ENCODE measurements at regions not wholly inside any gene's neighbourhood (a gene's known extent, or its start where the extent isn't known, plus 50 kb on each side); places are given as distances from the start of the nearest gene placed in this dataset.
"Not testable (repeated sequence)": the region's sequence is repeated elsewhere in the genome, so short reads cannot be mapped to it uniquely, and the experiment has no call there.

GRCh38 chr6:26795474-26796307 lies 136.1 kb upstream of the ZNF322 start:
- in situ Hi-C loops (cut with MboI; ENCODE audit: low sequenced_read_pairs) = not testable (repeated sequence)

DNA sequence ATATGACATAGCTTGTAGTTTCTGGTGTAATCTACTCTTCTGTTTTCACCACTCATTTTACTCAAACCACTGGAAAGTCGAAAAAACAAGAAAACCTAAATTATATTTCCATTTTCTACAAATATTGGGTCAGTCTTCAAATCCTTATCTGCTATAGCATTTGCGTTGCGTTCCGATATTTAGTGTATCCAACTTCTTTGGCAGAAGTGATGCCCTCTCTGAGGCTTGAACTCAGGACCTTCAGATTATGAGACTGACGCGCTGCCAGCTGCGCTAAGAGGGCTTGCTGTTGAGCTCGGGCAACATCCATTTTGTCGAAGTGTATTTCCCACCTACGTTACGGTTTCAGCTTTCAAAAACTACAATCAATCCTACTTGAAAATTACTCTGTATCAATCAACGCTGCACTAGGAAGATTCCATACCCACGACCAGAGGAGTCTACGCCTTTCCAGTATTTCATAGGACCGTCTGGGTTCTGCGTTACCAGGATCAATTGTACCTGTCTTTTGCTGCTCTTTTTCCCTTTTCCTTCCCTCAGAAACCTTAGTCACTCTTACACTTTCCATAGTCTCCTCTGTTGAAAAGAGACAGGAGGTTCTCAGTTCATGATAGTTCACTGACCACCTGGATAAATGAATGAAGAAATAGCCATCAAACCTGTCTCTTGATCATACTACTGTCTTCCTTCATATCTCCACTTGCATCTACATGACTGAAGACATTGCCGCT lies 140.5 kb upstream of the ZNF322 start:
- in situ Hi-C loops (cut with MboI; ENCODE audit: low sequenced_read_pairs) = not testable (repeated sequence)

DNA sequence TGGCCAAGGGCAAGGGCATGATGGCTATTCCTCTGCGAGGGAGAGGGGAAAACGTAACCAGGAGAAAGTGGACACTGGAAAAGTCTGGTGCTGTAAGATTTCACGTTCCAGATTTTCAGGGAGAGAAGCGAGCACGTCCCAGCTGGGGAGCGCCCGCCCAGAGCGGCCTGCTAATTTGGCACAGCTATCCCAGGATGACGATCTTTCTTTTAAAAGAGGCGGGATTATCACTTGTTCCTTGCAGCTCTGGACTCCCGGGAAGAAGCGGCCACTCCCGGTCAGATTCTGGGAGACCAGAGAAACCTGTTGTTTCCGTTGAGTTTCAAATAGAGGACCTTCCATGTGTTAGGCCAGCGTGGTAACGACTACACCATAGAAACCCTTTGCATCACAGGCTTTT lies 144.2 kb upstream of the ZNF322 start:
- in situ Hi-C loops (cut with MboI; ENCODE audit: low sequenced_read_pairs) = not testable (repeated sequence)

- in situ Hi-C loops (cut with MboI; ENCODE audit: low sequenced_read_pairs) = not testable (repeated sequence)
Observed at GRCh38 chr6:26811486-26812116, 152.1 kb upstream of the ZNF322 start.

DNA sequence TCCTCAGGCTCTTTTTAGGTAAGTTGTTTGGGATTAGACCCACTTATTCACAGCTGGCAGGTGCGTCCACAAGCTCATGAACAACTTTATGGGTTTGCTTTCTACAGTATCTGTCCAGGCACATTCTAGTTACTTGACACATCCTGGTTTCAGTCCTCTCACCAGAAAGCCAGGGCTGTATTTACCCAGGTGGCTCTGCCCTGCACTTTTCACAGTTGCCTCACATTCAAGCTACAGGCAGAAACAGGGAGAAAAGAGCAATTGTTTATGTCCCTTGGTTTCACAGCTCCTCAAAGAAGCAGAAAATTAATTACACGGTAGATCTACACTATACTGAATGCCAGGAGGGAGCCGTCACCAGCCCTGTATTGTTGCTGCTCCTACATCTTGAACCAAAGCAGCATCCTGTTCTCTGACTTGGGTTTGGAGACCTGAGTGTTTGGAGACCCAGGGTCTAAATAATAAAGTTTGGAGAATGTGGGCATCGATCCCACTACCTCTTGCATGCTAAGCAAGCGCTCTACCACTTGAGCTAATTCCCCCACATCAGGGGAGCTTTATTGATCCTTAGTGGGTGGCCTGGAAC lies 159.2 kb upstream of the ZNF322 start:
- in situ Hi-C loops (cut with MboI; ENCODE audit: low sequenced_read_pairs) = not testable (repeated sequence)

DNA sequence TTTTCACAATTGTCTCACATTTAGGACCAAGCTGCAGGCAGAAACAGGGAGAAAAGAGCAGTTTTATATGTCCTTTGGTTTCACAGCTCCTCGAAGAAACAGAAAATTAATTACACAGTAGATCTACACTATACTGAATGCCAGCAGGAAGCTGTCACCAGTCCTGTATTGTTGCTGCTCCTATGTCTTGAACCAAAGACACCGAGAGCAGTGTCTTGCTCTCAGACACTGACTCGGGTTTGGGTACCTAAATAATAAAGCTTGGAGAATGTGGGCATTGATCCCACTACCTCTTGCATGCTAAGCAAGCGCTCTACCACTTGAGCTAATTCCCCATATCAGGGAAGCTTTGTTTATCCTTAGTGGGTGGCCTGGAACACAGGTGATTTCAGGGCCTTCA lies 168.4 kb upstream of the ZNF322 start:
- in situ Hi-C loops (cut with MboI; ENCODE audit: low sequenced_read_pairs) = not testable (repeated sequence)

DNA sequence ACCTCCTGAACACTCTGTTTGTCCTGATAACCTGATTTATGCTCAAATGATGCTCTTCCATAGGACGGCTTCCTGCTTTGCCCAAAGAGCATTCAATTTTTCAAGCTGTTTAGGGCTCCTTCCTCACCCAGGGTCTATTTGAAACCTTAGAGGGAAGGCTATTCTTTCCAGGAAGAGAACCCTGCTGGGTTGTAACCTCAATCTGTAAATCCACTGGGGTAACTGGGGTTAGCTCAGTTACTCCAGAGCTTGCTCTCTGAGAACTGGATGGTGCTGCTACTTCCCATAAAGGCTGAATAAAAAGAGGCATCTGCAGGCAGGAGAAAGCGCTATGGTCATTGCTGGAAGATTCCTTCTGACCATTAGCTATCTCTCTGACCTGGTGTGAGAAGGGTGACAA lies 169.9 kb upstream of the ZNF322 start:
- in situ Hi-C loops (cut with MboI; ENCODE audit: low sequenced_read_pairs) = not testable (repeated sequence)

GRCh38 chr6:26830992-26831391 lies 171.4 kb upstream of the ZNF322 start:
- in situ Hi-C loops (cut with MboI; ENCODE audit: low sequenced_read_pairs) = not testable (repeated sequence)

- in situ Hi-C loops (cut with MboI; ENCODE audit: low sequenced_read_pairs) = not testable (repeated sequence)
Observed at GRCh38 chr6:26835707-26836106, 176.2 kb upstream of the ZNF322 start.

GRCh38 chr6:26836657-26837056 lies 177.1 kb upstream of the ZNF322 start:
- in situ Hi-C loops (cut with MboI; ENCODE audit: low sequenced_read_pairs) = not testable (repeated sequence)

- in situ Hi-C loops (cut with MboI; ENCODE audit: low sequenced_read_pairs) = not testable (repeated sequence)
Observed at GRCh38 chr6:26844823-26845222, 185.3 kb upstream of the ZNF322 start.

GRCh38 chr6:26857289-26857688 lies 197.7 kb upstream of the ZNF322 start:
- in situ Hi-C loops (cut with MboI; ENCODE audit: low sequenced_read_pairs) = not testable (repeated sequence)

GRCh38 chr6:26859067-26859770 lies 199.7 kb upstream of the ZNF322 start:
- in situ Hi-C loops (cut with MboI; ENCODE audit: low sequenced_read_pairs) = not testable (repeated sequence)

DNA sequence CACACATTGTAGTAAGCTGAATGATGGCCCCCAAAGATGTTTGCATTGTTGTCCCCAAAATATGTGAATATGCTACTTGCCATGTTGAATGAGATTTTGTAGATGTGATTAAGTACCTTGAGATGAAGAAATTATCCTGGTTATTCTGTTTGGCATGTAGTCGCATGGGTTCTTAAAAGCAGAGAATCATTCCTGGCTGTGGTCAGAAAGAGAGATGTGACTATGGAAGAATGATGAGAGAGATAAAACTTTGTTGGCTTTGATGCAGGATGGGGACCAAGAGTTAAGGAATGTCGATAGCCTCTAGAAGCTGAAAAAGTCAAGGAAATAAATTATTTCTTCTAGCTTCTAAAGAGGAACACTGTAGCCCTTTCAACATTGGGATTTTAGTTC lies 200.2 kb upstream of the ZNF322 start:
- in situ Hi-C loops (cut with MboI; ENCODE audit: low sequenced_read_pairs) = not testable (repeated sequence)

DNA sequence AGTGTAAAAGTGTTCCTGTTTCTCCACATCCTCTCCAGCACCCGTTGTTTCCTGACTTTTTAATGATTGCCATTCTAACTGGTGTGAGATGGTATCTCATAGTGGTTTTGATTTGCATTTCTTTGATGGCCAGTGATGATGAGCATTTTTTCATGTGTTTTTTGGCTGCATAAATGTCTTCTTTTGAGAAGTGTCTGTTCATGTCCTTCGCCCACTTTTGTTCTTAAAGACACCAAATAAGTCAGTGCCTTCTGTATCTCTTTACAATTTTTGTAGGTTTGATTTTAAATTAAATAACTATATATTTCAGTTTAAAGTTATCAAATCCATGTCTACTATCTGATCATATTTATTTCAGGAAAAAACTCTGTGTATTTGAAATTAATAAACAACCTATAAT lies 202.4 kb upstream of the ZNF322 start:
- in situ Hi-C loops (cut with MboI; ENCODE audit: low sequenced_read_pairs) = not testable (repeated sequence)

GRCh38 chr6:26863641-26864040 lies 204.1 kb upstream of the ZNF322 start:
- in situ Hi-C loops (cut with MboI; ENCODE audit: low sequenced_read_pairs) = not testable (repeated sequence)

GRCh38 chr6:26898785-26899184 lies 239.2 kb upstream of the ZNF322 start:
- in situ Hi-C loops (cut with MboI; ENCODE audit: low sequenced_read_pairs) = not testable (repeated sequence)

GRCh38 chr6:26924206-26924605 lies 264.7 kb upstream of the ZNF322 start:
- in situ Hi-C loops (cut with MboI; ENCODE audit: low sequenced_read_pairs) = not testable (repeated sequence)

DNA sequence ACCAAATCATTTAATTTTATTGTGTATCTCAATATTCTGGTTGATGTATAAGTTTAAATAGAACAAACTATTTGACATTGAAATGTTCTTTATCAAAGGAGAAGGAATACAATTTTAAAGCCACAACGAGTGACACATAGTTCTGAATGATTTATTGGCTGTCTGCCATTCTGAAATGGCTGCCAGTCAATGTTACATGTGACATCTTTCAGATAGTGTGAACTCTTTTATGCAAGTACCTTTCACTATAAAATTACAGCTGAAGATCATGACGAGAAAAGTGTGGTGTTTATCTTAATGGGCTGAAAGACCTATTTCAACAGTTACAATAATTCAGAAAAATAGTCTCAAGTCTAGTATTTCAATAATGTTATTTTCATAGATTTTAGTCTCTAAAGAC lies 268.6 kb upstream of the ZNF322 start:
- in situ Hi-C loops (cut with MboI; ENCODE audit: low sequenced_read_pairs) = not testable (repeated sequence)

DNA sequence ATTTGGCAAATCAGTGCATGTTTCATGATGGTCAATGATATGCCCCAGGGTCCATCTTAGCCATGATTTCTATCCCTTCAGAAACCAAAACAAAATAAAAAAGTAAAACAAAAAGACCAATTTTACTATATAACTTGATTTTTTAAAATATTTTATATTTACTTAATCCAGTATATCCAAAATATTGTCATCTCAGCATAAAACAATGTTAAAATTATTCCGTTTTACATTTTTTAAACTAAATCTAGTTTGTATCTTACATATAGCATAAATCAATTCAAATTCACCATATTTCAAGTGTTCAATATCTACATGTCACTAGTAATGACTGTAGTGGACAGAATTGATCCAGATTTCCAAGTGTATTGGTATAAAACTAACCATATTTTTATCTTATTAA lies 277.7 kb upstream of the ZNF322 start:
- in situ Hi-C loops (cut with MboI; ENCODE audit: low sequenced_read_pairs) = not testable (repeated sequence)

GRCh38 chr6:26951211-26951610 lies 291.7 kb upstream of the ZNF322 start:
- in situ Hi-C loops (cut with MboI; ENCODE audit: low sequenced_read_pairs) = not testable (repeated sequence)

All from HL-60/S4 (cell line).